Ascending aorta (tissue), 2 donors: ENCODE measurements at regions not wholly inside any gene's neighbourhood (a gene's known extent, or its start where the extent isn't known, plus 50 kb on each side); places are given as distances from the start of the nearest gene placed in this dataset.
"Not testable (repeated sequence)": the region's sequence is repeated elsewhere in the genome, so short reads cannot be mapped to it uniquely, and the experiment has no call there.

Experiments used
- DNase-seq, 2 donors: peaks; one replicate each; pipeline ENCODE4 v3.0.0-alpha.2; 2019; ENCODE audit warnings: low spot score in 2 of 2
- H3K27ac ChIP-seq, 2 donors: fragments of 200-600 bp; sonication (generic); one replicate each; pipeline ENCODE4 v1.5.1; 2016 to 2017; ENCODE audit warnings: mild to moderate bottlenecking in 1 of 2
- H3K27me3 ChIP-seq: fragments of 200-600 bp; sonication (generic); one replicate; pipeline ENCODE4 v1.5.1; 2017
- H3K36me3 ChIP-seq, 2 donors: fragments of 200-600 bp; sonication (generic); one replicate each; pipeline ENCODE4 v1.5.1; 2016
- H3K4me1 ChIP-seq, 2 donors: fragments of 200-600 bp; sonication (generic); one replicate each; pipeline ENCODE4 v1.5.1; 2016 to 2017; ENCODE audit warnings: mild to moderate bottlenecking in 1 of 2
- H3K4me3 ChIP-seq, 2 donors: fragments of 200-600 bp; sonication (generic); one replicate each; pipeline ENCODE4 v1.5.1; 2016 to 2017; ENCODE audit warnings: mild to moderate bottlenecking in 1 of 2
- H3K9me3 ChIP-seq, 2 donors: fragments of 200-600 bp; sonication (generic); one replicate each; pipeline ENCODE4 v1.5.1; 2016
- CTCF ChIP-seq, 3 experiments: fragments of 200-600 bp in 2 of 3; fragments of 450-650 bp in 1 of 3; sonication (generic) in 2 of 3; IDR thresholded peaks; one replicate each; pipeline ENCODE4 v1.5.1; 2016 to 2019; ENCODE audit warnings: antibody characterized with exemption in 3 of 3, mild to moderate bottlenecking in 1 of 3, moderate library complexity in 1 of 3
- intact Hi-C: fragments of 100-400 bp; cut with DNase I; formaldehyde crosslinking; loops from one replicate; pipeline ENCODE4 v1.15.1; 2023

GRCh38 chr12:107374161-107374840, 281.0 kb upstream of the CRY1 start:
- Histone ChIP-seq H3K36me3 (no peaks in the 10 kb centered on the region), H3K27me3 (no peaks in the 10 kb centered on the region), H3K27ac (no peak overlapping the region), H3K4me1 (no peaks in the 10 kb centered on the region), H3K9me3 (no peaks in the 10 kb centered on the region), H3K4me3 (no peak overlapping the region)
- DNase-seq, result no peak
- TF ChIP-seq CTCF (IDR thresholded peaks at IDR 0.05), result no peak
- intact Hi-C loops, result no loop called here

GRCh38 chr12:107375231-107375630, 281.9 kb upstream of the CRY1 start:
- no peak overlapping the region for H3K27ac ChIP-seq
- DNase-seq, result no peak
- TF ChIP-seq CTCF (IDR thresholded peaks at IDR 0.05), result no peak
- no peaks in the 10 kb centered on the region for H3K36me3 ChIP-seq
- no peak overlapping the region for H3K4me3 ChIP-seq
- no peaks in the 10 kb centered on the region for H3K27me3 ChIP-seq
- H3K4me1 ChIP-seq, result no peaks in the 10 kb centered on the region
- H3K9me3 ChIP-seq, result no peaks in the 10 kb centered on the region
- intact Hi-C loops, result no loop called here

GRCh38 chr12:107377596-107378385, 284.4 kb upstream of the CRY1 start:
- no peak for TF ChIP-seq CTCF (IDR thresholded peaks at IDR 0.05)
- no peak for DNase-seq
- Histone ChIP-seq H3K4me3 (no peak overlapping the region), H3K9me3 (no peaks in the 10 kb centered on the region), H3K27ac (no peak overlapping the region), H3K27me3 (no peaks in the 10 kb centered on the region), H3K36me3 (no peaks in the 10 kb centered on the region), H3K4me1 (no peaks in the 10 kb centered on the region)
- intact Hi-C loops, result no loop called here

GRCh38 chr12:107378609-107379008, 285.3 kb upstream of the CRY1 start:
- intact Hi-C loops, result no loop called here
- TF ChIP-seq CTCF (IDR thresholded peaks at IDR 0.05), result no peak

GRCh38 chr12:107379142-107379851, 285.9 kb upstream of the CRY1 start:
- DNase-seq, H3K27ac ChIP-seq, H3K9me3 ChIP-seq, H3K36me3 ChIP-seq, H3K4me1 ChIP-seq, intact Hi-C loops, H3K27me3 ChIP-seq, H3K4me3 ChIP-seq: not testable (repeated sequence)

More at GRCh38 chr12:107378609-107379008, 285.3 kb upstream of the CRY1 start:
- no peak overlapping the region for H3K4me3 ChIP-seq
- H3K27ac ChIP-seq, result no peak overlapping the region
- H3K36me3 ChIP-seq, result no peaks in the 10 kb centered on the region
- H3K4me1 ChIP-seq, result no peaks in the 10 kb centered on the region
- H3K27me3 ChIP-seq, result no peaks in the 10 kb centered on the region
- H3K9me3 ChIP-seq, result no peaks in the 10 kb centered on the region
- no peak for DNase-seq
